Smooth muscle cell (in vitro differentiated cells): ENCODE measurements at regions not wholly inside any gene's neighbourhood (a gene's known extent, or its start where the extent isn't known, plus 50 kb on each side); places are given as distances from the start of the nearest gene placed in this dataset.

Experiments used
- DNase-seq: peaks from one replicate; lab custom pipeline; 2025; ENCODE audit not compliant: unreplicated experiment; lab: John Stamatoyannopoulos, UW
- H2AFZ ChIP-seq: fragments of 200-600 bp; sonication (generic); 2 replicates; pipeline ENCODE4 v1.6.0; 2016; ENCODE audit warnings: antibody characterized with exemption, low read depth, mild to moderate bottlenecking
- H3F3A ChIP-seq: fragments of 200-600 bp; sonication (generic); 2 replicates; pipeline ENCODE4 v1.6.0; 2017; ENCODE audit warnings: antibody characterized with exemption, low read depth
- H3K27ac ChIP-seq: fragments of 200-600 bp; sonication (generic); 2 replicates; pipeline ENCODE4 v1.5.1; 2016; ENCODE audit warnings: low read depth, mild to moderate bottlenecking
- H3K27me3 ChIP-seq: fragments of 200-600 bp; sonication (generic); 2 replicates; pipeline ENCODE4 v1.6.1; 2016; ENCODE audit warnings: low read depth, mild to moderate bottlenecking
- H3K36me3 ChIP-seq: fragments of 200-600 bp; sonication (generic); 2 replicates; pipeline ENCODE4 v1.5.1; 2016; ENCODE audit warnings: low read depth
- H3K4me1 ChIP-seq: fragments of 200-600 bp; sonication (generic); 2 replicates; pipeline ENCODE4 v1.5.1; 2016; ENCODE audit warnings: low read depth
- H3K4me2 ChIP-seq: fragments of 200-600 bp; sonication (generic); 2 replicates; pipeline ENCODE4 v1.6.0; 2016; ENCODE audit warnings: mild to moderate bottlenecking
- H3K4me3 ChIP-seq: fragments of 200-600 bp; sonication (generic); 2 replicates; pipeline ENCODE4 v1.5.1; 2016; ENCODE audit warnings: mild to moderate bottlenecking
- H3K79me2 ChIP-seq: fragments of 200-600 bp; sonication (generic); 2 replicates; pipeline ENCODE4 v1.6.0; 2016; ENCODE audit warnings: low read depth, mild to moderate bottlenecking
- H3K9ac ChIP-seq: fragments of 200-600 bp; sonication (generic); 2 replicates; pipeline ENCODE4 v1.6.0; 2016; ENCODE audit warnings: low read depth
- H3K9me3 ChIP-seq: fragments of 200-600 bp; sonication (generic); replicated peaks from 2 replicates; pipeline ENCODE4 v1.5.1; 2016; ENCODE audit warnings: low read depth
- H4K20me1 ChIP-seq: fragments of 200-600 bp; sonication (generic); 2 replicates; pipeline ENCODE4 v1.6.0; 2016; ENCODE audit warnings: low read depth
- WGBS: methylation state at CpG from one replicate; pipeline ENCODE4 v1.1.7; 2016; ENCODE audit warnings: low lambda C conversion rate; 5-methylcytosine and 5-hydroxymethylcytosine counted together
- TF ChIP-seq, protein P1 (sequence below): fragments of 200-600 bp; sonication (generic); IDR thresholded peaks from 2 replicates; pipeline ENCODE4 v1.5.1; 2017; ENCODE audit warnings: borderline replicate concordance, mild to moderate bottlenecking, antibody characterized with exemption; ENCODE audit not compliant: insufficient read depth, poor library complexity, severe bottlenecking

DNA sequence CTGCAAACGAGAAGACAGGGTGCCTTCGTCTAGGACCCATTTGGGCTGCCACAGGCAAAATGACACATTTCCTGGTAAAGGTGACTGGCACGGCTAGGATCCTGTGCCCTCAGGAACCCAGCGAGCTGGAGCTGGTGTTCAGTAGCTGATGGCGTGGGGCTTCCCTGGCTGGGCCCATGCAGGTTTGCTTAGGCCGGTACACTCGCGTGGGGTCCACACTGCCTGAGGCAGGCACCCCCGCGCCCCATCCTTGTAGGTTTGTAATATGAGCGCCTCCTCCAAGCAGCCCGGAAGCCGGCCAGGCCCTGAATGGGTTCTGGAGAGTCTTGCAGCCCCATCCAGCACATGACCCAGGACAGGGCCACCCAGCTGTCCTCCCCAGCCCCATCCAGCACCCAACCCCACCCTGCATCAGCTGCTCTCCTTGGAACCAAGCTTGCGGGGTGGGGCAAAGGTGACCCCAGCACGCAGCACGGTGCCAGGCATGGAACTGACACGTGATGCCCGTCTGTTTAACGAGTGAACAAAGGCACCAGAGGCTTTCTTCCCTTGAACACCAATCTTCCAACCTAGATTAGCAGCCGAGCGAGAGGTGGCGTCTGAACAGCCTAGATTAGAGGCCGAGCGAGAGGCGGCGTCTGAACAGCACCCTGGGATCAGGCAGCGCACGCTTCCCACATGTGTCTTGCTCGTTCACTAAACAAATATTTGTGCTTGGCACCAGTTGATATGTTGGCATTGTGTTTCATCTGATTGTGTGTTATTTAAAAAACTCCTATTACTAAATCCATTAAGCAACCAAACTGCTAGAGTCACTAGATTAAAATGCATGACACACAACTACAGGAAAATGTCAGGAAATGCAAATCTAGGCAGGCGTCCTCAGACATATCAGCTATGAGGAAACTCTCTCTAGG, 112.1 kb downstream of the DLL1 start:
- WGBS = 85% methylated on average over 27 of the region's 30 CpGs
- H3K36me3 ChIP-seq = no peaks in the 10 kb centered on the region
- H3K9me3 ChIP-seq = no peaks in the 10 kb centered on the region
- H3K9ac ChIP-seq = no peak overlapping the region
- DNase-seq = no peak
- peak overlapping the region; percentile 17 for H3K4me2 ChIP-seq
- no peak overlapping the region for H3K27ac ChIP-seq
- peaks cover 9% of the 10 kb centered on the region for H3K27me3 ChIP-seq
- H3K4me1 ChIP-seq = no peaks in the 10 kb centered on the region
- no peak overlapping the region for H2AFZ ChIP-seq
- H3K4me3 ChIP-seq = no peak overlapping the region
- no peaks in the 10 kb centered on the region for H3F3A ChIP-seq
- H4K20me1 ChIP-seq = no peaks in the 10 kb centered on the region
- TF ChIP-seq, protein P1, sequence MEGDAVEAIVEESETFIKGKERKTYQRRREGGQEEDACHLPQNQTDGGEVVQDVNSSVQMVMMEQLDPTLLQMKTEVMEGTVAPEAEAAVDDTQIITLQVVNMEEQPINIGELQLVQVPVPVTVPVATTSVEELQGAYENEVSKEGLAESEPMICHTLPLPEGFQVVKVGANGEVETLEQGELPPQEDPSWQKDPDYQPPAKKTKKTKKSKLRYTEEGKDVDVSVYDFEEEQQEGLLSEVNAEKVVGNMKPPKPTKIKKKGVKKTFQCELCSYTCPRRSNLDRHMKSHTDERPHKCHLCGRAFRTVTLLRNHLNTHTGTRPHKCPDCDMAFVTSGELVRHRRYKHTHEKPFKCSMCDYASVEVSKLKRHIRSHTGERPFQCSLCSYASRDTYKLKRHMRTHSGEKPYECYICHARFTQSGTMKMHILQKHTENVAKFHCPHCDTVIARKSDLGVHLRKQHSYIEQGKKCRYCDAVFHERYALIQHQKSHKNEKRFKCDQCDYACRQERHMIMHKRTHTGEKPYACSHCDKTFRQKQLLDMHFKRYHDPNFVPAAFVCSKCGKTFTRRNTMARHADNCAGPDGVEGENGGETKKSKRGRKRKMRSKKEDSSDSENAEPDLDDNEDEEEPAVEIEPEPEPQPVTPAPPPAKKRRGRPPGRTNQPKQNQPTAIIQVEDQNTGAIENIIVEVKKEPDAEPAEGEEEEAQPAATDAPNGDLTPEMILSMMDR = no peak
- no peaks in the 10 kb centered on the region for H3K79me2 ChIP-seq

DNA sequence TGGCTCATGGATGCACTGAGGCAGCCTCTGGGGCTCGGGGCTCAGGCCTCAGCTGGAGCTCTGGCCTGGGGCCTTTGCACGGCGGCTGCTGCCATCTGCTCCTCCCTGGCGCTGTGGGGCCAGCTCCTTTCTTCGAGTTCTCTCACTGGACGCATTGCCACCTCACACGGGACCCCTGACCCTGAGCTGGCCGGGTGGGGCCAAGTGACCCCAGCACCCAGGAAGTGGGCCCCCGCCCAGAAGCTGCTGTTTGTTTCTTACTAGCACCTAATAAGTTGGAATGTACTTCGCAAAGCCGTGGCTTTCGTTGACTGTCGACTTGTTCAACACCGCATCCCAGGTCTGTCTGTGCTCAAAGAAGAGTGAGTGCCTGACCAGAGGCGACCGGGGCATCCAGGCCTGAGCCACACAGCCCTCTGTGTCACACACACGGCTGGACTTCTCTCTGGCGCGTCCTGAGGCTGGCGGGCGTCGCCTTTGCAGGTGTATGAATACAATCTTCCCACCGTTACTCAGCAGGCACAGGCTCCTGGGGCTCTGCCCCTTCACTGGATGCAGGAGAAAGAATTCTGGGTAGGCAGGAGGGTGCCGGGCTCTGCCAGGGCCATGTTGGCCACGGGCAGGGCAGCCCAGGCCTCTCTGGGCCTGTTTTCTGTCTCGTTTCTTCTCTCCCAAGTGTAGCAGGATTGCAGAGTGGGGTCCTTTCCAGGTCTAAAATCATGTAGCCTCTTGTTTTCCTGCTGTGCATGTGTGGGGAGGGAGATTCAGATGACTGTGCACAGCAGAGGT, 112.9 kb downstream of the DLL1 start:
- TF ChIP-seq, protein P1 = no peak
- Histone ChIP-seq H3K9ac (no peak overlapping the region), H3K9me3 (no peaks in the 10 kb centered on the region), H3K4me3 (no peak overlapping the region), H3K27ac (no peak overlapping the region), H3F3A (no peaks in the 10 kb centered on the region), H3K4me1 (no peaks in the 10 kb centered on the region), H4K20me1 (no peaks in the 10 kb centered on the region), H3K27me3 (peaks cover 9% of the 10 kb centered on the region), H3K36me3 (no peaks in the 10 kb centered on the region), H3K79me2 (no peaks in the 10 kb centered on the region), H2AFZ (no peak overlapping the region), H3K4me2 (no peak overlapping the region)
- WGBS = 93% methylated on average over 26 of the region's 26 CpGs
- DNase-seq = no peak

DNA sequence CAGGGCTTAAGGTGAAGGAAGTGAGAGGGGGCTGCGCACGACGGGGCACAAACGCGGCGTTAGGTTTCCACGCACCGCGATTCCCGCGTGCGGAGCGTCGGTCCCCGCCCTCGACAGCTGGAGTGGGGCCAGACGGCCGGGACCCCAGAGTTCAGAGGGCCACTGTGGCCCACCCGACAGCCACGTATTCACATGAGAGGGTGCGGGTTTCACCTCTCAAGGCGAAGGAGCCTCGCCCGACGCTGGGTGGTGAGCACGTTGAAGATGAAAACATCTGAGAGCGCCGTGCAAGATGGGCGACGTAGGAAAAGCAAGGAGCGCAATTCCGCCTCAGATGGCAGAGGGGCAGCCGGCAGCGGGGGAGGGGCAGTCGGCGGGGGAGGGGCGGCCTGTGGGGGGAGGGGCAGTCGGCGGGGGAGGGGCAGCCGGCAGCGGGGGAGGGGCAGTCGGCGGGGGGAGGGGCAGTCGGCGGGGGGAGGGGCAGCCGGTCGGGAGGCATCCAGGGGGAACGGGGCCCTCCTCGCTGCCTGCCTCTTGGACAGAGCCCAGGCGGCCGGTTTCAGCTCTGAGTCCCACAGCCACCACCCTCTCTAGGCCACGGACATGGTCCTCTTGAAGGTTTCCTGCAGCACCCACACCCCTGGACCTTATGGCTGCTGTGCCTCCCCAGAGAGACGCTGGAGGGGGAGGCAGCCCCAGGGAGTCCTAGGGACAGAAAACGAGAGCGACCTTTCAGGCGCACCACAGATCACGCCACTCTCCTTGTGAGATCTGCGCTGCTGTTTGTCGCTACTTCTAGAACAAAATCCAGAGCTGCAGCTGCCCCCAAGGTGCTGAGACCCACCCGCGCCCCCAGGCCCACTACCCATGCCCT, 113.7 kb downstream of the DLL1 start:
- Histone ChIP-seq H3K9me3 (no peaks in the 10 kb centered on the region), H2AFZ (no peak overlapping the region), H3K27ac (no peak overlapping the region), H4K20me1 (no peaks in the 10 kb centered on the region), H3K36me3 (no peaks in the 10 kb centered on the region), H3K4me1 (no peaks in the 10 kb centered on the region), H3K9ac (no peak overlapping the region), H3K27me3 (peaks cover 9% of the 10 kb centered on the region), H3K79me2 (no peaks in the 10 kb centered on the region), H3K4me3 (no peak overlapping the region), H3K4me2 (no peak overlapping the region), H3F3A (no peaks in the 10 kb centered on the region)
- no peak for DNase-seq
- WGBS = 92% methylated on average over 36 of the region's 61 CpGs
- TF ChIP-seq, protein P1 = no peak
